ENCODE measurements at regions not wholly inside any gene's neighbourhood (a gene's known extent, or its start where the extent isn't known, plus 50 kb on each side); places are given as distances from the start of the nearest gene placed in this dataset.

DNA sequence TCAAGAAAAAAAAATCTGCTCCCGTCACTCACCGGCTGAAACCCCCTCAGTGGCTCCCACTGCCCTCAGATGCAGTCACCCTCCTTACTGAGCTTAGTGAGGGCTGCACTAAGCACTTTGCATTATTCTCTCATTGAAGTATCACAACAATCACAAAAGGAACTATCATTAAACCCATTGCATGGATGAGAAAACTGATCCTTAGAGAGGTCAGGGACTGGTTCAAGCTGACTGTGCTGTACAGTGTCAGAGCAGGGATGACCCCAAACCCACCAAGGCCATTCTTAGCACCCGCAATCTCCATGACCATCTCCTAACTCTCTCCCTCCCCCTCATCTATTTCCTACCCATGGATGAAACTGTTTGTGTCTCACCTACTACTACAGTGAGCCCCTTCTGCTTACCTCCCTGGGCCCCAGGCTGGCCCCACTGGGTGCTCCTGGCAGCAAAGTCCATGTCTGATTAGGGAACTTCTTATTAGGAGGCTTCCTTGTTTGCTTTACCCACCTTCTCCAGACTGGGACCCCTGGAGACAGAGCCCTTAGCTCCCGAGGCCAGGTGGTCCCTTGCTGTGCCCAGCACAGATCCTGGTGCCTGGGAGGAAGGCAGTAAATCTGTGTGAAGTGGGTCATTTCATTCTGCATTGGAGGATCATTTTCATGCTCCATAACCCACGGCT lies 139.3 kb upstream of the ID2 start:
- TF ChIP-seq, protein P1, sequence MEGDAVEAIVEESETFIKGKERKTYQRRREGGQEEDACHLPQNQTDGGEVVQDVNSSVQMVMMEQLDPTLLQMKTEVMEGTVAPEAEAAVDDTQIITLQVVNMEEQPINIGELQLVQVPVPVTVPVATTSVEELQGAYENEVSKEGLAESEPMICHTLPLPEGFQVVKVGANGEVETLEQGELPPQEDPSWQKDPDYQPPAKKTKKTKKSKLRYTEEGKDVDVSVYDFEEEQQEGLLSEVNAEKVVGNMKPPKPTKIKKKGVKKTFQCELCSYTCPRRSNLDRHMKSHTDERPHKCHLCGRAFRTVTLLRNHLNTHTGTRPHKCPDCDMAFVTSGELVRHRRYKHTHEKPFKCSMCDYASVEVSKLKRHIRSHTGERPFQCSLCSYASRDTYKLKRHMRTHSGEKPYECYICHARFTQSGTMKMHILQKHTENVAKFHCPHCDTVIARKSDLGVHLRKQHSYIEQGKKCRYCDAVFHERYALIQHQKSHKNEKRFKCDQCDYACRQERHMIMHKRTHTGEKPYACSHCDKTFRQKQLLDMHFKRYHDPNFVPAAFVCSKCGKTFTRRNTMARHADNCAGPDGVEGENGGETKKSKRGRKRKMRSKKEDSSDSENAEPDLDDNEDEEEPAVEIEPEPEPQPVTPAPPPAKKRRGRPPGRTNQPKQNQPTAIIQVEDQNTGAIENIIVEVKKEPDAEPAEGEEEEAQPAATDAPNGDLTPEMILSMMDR (IDR thresholded peaks at IDR 0.05; ENCODE audit: low read length) = no peak
- TF ChIP-seq EZH2 (optimal IDR thresholded peaks at IDR 0.05; ENCODE audit: low read depth, low read length) = no peak
- TF ChIP-seq EZH2phosphoT487 (IDR thresholded peaks at IDR 0.05; ENCODE audit: low read length) = no peak
